Smooth muscle cell (in vitro differentiated cells): ENCODE measurements at regions not wholly inside any gene's neighbourhood (a gene's known extent, or its start where the extent isn't known, plus 50 kb on each side); places are given as distances from the start of the nearest gene placed in this dataset.

Experiments
- DNase-seq: peaks from one replicate; lab custom pipeline; 2025; ENCODE audit not compliant: unreplicated experiment; lab: John Stamatoyannopoulos, UW
- H2AFZ ChIP-seq: fragments of 200-600 bp; sonication (generic); 2 replicates; pipeline ENCODE4 v1.6.0; 2016; ENCODE audit warnings: antibody characterized with exemption, low read depth, mild to moderate bottlenecking
- H3F3A ChIP-seq: fragments of 200-600 bp; sonication (generic); 2 replicates; pipeline ENCODE4 v1.6.0; 2017; ENCODE audit warnings: antibody characterized with exemption, low read depth
- H3K27ac ChIP-seq: fragments of 200-600 bp; sonication (generic); 2 replicates; pipeline ENCODE4 v1.5.1; 2016; ENCODE audit warnings: low read depth, mild to moderate bottlenecking
- H3K27me3 ChIP-seq: fragments of 200-600 bp; sonication (generic); 2 replicates; pipeline ENCODE4 v1.6.1; 2016; ENCODE audit warnings: low read depth, mild to moderate bottlenecking
- H3K36me3 ChIP-seq: fragments of 200-600 bp; sonication (generic); 2 replicates; pipeline ENCODE4 v1.5.1; 2016; ENCODE audit warnings: low read depth
- H3K4me1 ChIP-seq: fragments of 200-600 bp; sonication (generic); 2 replicates; pipeline ENCODE4 v1.5.1; 2016; ENCODE audit warnings: low read depth
- H3K4me2 ChIP-seq: fragments of 200-600 bp; sonication (generic); 2 replicates; pipeline ENCODE4 v1.6.0; 2016; ENCODE audit warnings: mild to moderate bottlenecking
- H3K4me3 ChIP-seq: fragments of 200-600 bp; sonication (generic); 2 replicates; pipeline ENCODE4 v1.5.1; 2016; ENCODE audit warnings: mild to moderate bottlenecking
- H3K79me2 ChIP-seq: fragments of 200-600 bp; sonication (generic); 2 replicates; pipeline ENCODE4 v1.6.0; 2016; ENCODE audit warnings: low read depth, mild to moderate bottlenecking
- H3K9ac ChIP-seq: fragments of 200-600 bp; sonication (generic); 2 replicates; pipeline ENCODE4 v1.6.0; 2016; ENCODE audit warnings: low read depth
- H3K9me3 ChIP-seq: fragments of 200-600 bp; sonication (generic); replicated peaks from 2 replicates; pipeline ENCODE4 v1.5.1; 2016; ENCODE audit warnings: low read depth
- H4K20me1 ChIP-seq: fragments of 200-600 bp; sonication (generic); 2 replicates; pipeline ENCODE4 v1.6.0; 2016; ENCODE audit warnings: low read depth
- CTCF ChIP-seq: fragments of 200-600 bp; sonication (generic); IDR thresholded peaks from 2 replicates; pipeline ENCODE4 v1.5.1; 2017; ENCODE audit warnings: borderline replicate concordance, mild to moderate bottlenecking, antibody characterized with exemption; ENCODE audit not compliant: insufficient read depth, poor library complexity, severe bottlenecking
- WGBS: methylation state at CpG from one replicate; pipeline ENCODE4 v1.1.7; 2016; ENCODE audit warnings: low lambda C conversion rate; 5-methylcytosine and 5-hydroxymethylcytosine counted together

- no peak for TF ChIP-seq CTCF
- Histone ChIP-seq H3K9me3 (no peaks in the 10 kb centered on the region), H3K27ac (no peak overlapping the region), H3K4me3 (no peak overlapping the region), H3K4me1 (peaks cover 9% of the 10 kb centered on the region), H3K36me3 (no peaks in the 10 kb centered on the region), H3K9ac (no peak overlapping the region), H3K79me2 (no peaks in the 10 kb centered on the region), H2AFZ (no peak overlapping the region), H3F3A (no peaks in the 10 kb centered on the region), H3K27me3 (peaks cover 23% of the 10 kb centered on the region), H4K20me1 (no peaks in the 10 kb centered on the region), H3K4me2 (no peak overlapping the region)
- no peak for DNase-seq
- 86% methylated on average over 2 of the region's 2 CpGs for WGBS
Measured at GRCh38 chr17:33814852-33815251, 440.2 kb upstream of the CCL2 start.

- H3K4me1 ChIP-seq, result peaks cover 9% of the 10 kb centered on the region
- no peak overlapping the region for H3K4me2 ChIP-seq
- WGBS, result 96% methylated on average over 1 of the region's 2 CpGs
- H3K4me3 ChIP-seq, result no peak overlapping the region
- H3F3A ChIP-seq, result no peaks in the 10 kb centered on the region
- no peaks in the 10 kb centered on the region for H3K79me2 ChIP-seq
- H3K9ac ChIP-seq, result no peak overlapping the region
- H4K20me1 ChIP-seq, result no peaks in the 10 kb centered on the region
- no peaks in the 10 kb centered on the region for H3K36me3 ChIP-seq
- no peak overlapping the region for H3K27ac ChIP-seq
- no peak for DNase-seq
- peaks cover 28% of the 10 kb centered on the region for H3K27me3 ChIP-seq
- H3K9me3 ChIP-seq, result no peaks in the 10 kb centered on the region
- no peak overlapping the region for H2AFZ ChIP-seq
- TF ChIP-seq CTCF, result no peak
Measured at GRCh38 chr17:33816036-33816435, 439.0 kb upstream of the CCL2 start.

GRCh38 chr17:33816842-33817617 lies 438.1 kb upstream of the CCL2 start:
- DNase-seq, result no peak
- Histone ChIP-seq H3K9me3 (no peaks in the 10 kb centered on the region), H3K4me3 (no peak overlapping the region), H2AFZ (no peak overlapping the region), H3K36me3 (no peaks in the 10 kb centered on the region), H3K27ac (no peak overlapping the region), H3K27me3 (peaks cover 36% of the 10 kb centered on the region), H3K9ac (no peak overlapping the region), H3K79me2 (no peaks in the 10 kb centered on the region), H4K20me1 (no peaks in the 10 kb centered on the region), H3K4me2 (no peak overlapping the region), H3K4me1 (peaks cover under 1% of the 10 kb centered on the region), H3F3A (no peaks in the 10 kb centered on the region)
- TF ChIP-seq CTCF, result no peak
- 73% methylated on average over 9 of the region's 9 CpGs for WGBS

- H3K79me2 ChIP-seq, result no peaks in the 10 kb centered on the region
- no peaks in the 10 kb centered on the region for H3K9me3 ChIP-seq
- H3F3A ChIP-seq, result no peaks in the 10 kb centered on the region
- H4K20me1 ChIP-seq, result no peaks in the 10 kb centered on the region
- WGBS, result 83% methylated on average over 4 of the region's 4 CpGs
- no peak for TF ChIP-seq CTCF
- no peaks in the 10 kb centered on the region for H3K4me1 ChIP-seq
- no peak overlapping the region for H3K9ac ChIP-seq
- no peak overlapping the region for H3K27ac ChIP-seq
- no peak overlapping the region for H2AFZ ChIP-seq
- H3K36me3 ChIP-seq, result no peaks in the 10 kb centered on the region
- no peak overlapping the region for H3K4me2 ChIP-seq
- H3K27me3 ChIP-seq, result peaks cover 46% of the 10 kb centered on the region
- DNase-seq, result no peak
- H3K4me3 ChIP-seq, result no peak overlapping the region
Measured at GRCh38 chr17:33819539-33819938, 435.5 kb upstream of the CCL2 start.
